Activated CD8-positive, alpha-beta memory T cell treated with anti-CD3 and anti-CD28 coated beads for 24 hours (primary cell): ENCODE measurements at regions not wholly inside any gene's neighbourhood (a gene's known extent, or its start where the extent isn't known, plus 50 kb on each side); places are given as distances from the start of the nearest gene placed in this dataset.
A peak's percentile ranks its signal among the peaks of the same experiment; 100 is the strongest.
"Not testable (repeated sequence)": the region's sequence is repeated elsewhere in the genome, so short reads cannot be mapped to it uniquely, and the experiment has no call there.

ENCODE experiments used
- DNase-seq: peaks from one replicate; pipeline ENCODE4 v3.0.0-alpha.2; 2020

DNA sequence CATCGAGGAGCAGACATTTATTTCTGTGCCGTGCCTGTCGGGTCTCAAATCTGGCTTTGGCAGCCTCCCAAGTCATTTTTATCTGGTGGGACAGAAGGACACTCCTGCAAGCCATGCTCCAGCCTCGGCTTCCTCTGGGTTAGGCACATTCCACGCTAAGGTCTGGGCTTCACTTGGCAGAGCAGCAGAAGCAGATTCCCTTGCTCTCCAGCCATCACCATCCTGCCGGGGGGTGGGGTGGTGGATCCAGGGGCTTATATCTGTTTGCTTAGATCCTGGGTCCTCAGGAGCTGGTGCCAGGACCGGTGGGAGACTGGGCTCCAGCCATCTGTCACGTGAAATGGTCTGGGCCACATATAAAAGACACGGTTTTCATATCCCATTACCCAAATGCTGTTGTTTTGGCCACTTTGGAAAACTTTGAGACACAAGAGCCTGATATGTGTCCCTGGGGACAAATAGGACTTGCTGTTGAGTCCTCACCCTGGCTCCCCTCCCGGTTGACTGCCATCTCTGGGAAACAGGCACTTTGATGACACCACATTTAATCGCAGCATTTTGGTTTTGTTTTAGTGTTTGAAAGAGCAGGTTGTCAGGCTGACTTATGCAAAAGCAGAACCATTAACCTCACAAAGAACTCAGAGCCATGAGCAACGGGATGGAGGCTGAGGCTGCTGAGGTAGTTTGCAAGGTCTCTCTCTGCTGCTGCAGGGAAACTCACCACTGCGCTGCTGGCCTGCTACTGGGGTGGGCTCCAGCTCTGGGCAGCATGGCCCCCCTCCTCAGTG lies 69.6 kb upstream of the PRMT8 start:
- no peak for DNase-seq

DNA sequence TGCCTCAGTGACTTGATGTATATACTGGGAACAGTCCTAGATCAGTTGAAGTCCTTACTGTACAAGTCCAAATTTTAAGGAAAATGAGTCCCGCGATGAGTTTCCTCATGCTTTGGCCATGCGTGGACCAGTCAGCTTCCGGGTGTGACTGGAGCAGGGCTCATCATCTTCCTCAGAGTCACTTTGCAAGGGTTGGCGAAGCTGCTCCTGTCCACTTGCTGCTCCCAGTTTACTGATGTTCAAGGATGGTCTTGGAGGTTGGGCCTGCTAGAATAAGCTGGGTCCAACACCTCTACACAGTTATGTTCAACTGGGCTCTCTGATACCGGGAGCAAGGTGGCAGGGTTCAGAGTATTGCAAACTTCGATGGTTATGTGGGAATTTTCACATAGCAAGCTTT lies 66.2 kb upstream of the PRMT8 start:
- DNase-seq = not testable (repeated sequence)

DNA sequence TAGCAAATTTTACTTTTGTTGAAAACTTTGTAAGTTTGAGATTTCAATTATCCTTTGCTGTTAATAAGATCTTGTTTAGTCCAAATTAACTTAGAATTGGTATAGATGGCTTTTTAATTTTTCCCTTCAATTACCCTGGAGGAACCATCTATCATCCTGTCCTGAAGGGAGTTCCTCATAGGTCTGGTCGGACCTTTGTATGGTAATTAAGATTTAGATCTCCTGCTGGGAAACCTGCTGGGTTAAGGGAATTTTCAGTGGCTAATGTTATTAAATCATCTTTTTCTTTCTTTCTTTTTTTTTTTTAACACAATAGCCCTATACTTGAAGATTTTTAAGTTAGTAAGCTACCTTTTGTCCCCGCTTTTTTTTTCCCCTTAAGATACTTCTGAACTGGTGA lies 63.0 kb upstream of the PRMT8 start:
- DNase-seq = no peak

DNA sequence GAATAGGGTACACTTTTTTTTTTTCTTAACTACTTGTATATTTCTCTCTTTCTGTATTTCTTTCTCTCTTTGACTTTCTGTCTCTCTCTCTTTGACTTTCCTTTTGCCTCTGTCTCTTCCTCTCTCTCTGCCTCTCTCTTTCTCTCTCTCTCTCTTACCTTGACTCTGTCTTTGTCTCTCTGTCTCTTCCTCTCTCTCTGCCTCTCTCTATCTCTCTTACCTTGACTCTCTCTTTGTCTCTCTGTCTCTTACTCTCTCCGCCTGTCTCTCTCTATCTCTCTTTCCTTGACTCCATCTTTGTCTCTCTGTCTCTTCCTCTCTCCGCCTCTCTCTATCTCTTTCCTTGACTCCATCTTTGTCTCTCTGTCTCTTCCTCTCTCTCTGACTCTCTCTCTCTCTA lies 62.4 kb upstream of the PRMT8 start:
- no peak for DNase-seq

DNA sequence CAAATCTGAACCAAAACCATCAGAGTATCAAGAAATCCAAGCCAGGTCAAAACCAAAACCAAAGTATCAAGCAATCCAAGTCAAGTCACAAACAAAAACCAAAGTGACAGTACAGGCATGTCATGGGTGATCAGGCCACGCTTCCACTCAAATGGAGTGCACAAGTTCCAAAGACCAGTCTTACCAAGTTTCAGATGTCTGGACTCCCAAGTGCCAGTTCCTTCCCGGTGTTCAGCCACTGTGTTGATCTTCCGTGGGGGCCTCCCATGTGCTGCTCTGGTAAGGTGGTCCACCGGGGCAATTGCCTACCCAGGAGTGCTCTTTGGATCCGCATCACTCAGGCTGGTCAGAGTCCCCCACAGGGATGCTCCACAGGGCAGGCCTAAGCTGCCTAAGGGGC lies 61.5 kb upstream of the PRMT8 start:
- not testable (repeated sequence) for DNase-seq

DNA sequence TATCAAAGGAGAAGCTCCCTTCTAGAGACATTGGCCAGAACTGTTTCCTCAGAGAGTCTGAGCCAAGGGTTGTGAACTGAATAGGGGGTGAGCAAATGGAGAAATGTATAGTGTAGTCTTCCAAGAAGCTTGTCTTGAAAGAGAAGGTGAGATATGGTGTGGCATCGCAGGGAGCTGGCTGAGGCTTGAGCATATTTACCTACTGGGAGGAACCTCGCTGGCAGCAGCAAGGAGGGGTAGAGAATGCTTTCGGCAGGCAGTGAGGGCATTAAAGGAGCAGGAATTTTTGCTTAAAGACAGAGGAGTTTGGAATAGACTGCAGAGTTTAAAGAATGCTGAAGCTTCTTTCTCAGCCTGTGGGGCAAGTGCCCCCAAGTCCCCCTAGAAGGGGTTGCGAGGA lies 59.3 kb upstream of the PRMT8 start:
- no peak for DNase-seq

DNA sequence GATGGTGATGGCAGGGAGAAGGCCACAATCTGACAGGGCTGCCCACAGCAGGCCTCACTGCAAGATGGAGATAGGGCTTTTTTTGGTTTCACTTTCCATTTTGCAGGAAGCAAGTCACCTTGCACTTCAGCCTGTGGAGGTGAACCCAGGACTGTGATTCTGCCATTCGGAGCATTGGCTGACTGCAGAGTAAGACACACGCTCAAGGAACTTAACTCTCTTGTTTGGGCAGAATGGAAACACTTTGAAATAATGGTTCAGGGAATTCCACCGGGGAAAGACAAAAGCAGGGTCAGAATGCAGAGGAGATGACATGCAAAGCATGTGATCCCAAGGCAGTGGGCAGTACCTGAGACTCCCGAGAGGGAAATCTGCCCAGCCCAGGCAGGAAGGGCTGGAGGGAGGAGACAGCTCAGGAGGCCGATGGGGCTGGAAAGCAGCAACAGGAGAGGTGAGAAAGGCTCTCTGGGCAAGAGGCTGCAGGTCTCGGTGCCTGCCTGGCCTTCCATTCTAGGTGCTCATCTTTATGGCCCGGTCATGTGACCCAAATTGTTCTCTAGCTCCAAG lies 58.7 kb upstream of the PRMT8 start:
- peak; percentile 43 for DNase-seq

DNA sequence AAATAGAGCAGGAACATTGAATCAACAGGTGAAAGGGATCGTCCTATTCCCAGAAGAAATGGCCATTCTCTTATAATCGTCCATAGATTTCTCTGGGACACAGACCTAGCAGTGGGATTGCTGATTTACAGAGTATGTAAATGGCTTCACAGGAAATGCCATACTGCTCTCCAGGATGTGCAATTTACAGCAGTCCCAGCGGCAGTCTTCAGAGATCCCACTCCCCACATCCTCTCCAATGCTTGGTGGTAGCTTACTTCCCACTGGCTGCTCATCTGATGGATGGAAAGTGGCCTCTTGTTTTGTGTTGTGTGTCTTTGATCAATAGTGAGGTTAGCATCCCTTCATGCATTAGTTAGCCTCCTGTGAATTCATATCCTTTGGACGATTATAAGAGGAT lies 58.1 kb upstream of the PRMT8 start:
- DNase-seq = no peak

DNA sequence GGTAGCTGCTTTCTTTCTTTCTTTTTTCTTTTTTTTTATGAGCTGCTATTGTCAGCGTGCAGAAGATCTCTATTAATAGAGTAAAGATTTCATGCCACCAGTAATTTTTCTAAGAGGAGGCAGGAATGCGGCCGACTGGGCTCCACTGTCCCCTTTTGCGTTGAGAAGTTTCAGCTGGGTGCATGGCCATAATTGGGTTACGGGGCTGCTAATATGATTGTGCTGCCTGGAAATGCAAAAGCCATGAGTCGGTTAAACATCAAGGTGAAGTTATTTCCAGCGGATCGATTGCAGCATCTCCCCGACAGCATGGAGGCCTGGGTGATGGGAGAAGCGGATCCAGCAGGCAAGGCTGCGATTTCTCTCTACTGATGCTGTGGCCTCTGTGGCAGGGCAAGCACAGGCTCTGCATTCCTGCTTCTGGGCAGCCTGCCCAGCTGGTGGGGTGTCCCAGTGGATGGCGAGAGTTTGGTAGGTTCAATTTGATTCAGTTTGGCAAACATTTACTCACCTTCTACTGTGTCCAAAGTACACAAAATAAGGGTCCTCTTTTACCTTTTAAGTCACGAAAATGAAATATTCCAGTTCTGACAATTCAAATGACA lies 54.4 kb upstream of the PRMT8 start:
- DNase-seq = no peak

DNA sequence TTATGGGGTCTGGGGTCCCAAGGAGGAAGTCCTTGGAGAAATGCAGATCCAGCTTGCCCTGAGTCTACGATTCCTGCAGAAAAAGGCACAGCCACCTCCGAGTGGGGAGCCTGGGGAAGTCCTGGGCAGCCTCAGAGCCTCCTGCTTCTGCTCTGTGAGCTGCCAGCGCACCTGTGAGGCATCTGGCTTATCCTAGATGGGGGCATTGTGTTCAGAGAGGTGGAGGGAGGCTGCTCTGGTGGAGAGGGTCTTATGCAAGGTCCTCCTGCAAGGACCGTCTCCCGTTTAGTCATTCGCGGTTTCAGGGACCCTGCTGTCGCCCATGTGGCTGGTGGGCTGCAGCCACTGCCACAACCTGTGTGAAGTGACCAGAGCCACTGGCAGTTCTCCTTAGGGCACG lies 53.0 kb upstream of the PRMT8 start:
- DNase-seq = no peak

DNA sequence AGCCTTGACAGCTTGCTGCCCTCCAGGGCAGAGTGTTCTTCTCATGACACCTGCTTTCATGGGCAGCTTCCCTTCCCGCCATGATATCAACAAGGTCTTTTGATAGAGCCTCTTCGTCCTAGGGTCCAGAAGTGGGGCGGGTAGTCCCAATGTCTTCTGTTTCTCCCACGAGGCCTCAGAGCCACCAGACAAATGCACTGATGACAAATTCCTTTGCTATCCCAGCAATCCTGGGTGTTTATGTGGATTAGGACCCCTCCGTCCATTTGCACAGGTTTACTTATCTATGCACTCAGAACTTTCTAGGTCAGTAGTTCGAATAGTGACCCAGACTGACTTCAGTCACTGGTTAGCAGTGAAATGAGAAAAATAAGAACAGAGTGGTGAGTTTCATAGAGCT lies 52.6 kb upstream of the PRMT8 start:
- no peak for DNase-seq
